Tibial nerve (tissue), 4 donors: ENCODE measurements at regions not wholly inside any gene's neighbourhood (a gene's known extent, or its start where the extent isn't known, plus 50 kb on each side); places are given as distances from the start of the nearest gene placed in this dataset.

Source experiments
- DNase-seq, 2 donors: peaks; one replicate each; pipeline ENCODE4 v3.0.0-alpha.2; 2019; ENCODE audit warnings: low spot score in 2 of 2
- H3K27ac ChIP-seq, 4 donors: fragments of 200-600 bp; sonication (generic) in 3 of 4; one replicate each; pipeline ENCODE4 v1.5.1; 2017 to 2019; ENCODE audit warnings: mild to moderate bottlenecking in 1 of 4
- H3K27me3 ChIP-seq, 2 donors: fragments of 200-600 bp; sonication (generic) in 1 of 2; one replicate each; pipeline versions ENCODE4 v1.5.1 to v1.6.0; 2017 to 2019
- H3K36me3 ChIP-seq, 3 donors: fragments of 200-600 bp; sonication (generic); one replicate each; pipeline ENCODE4 v1.5.1; 2018 to 2019
- H3K4me1 ChIP-seq, 4 donors: fragments of 200-600 bp; sonication (generic) in 3 of 4; one replicate each; pipeline ENCODE4 v1.5.1; 2017 to 2019
- H3K4me3 ChIP-seq, 4 donors: fragments of 200-600 bp; sonication (generic) in 3 of 4; one replicate each; pipeline ENCODE4 v1.5.1; 2017 to 2019; ENCODE audit warnings: mild to moderate bottlenecking in 1 of 4, moderate library complexity in 1 of 4
- H3K9me3 ChIP-seq, 4 donors: fragments of 200-600 bp; sonication (generic) in 3 of 4; one replicate each; pipeline ENCODE4 v1.5.1; 2017 to 2019
- EP300 ChIP-seq, 2 donors: sonication (generic); formaldehyde crosslinking; IDR thresholded peaks; one replicate each; pipeline ENCODE4 v1.6.1; 2017; ENCODE audit warnings: antibody characterized with exemption in 2 of 2, mild to moderate bottlenecking in 1 of 2
- POLR2A ChIP-seq, 2 donors: fragments of 450-650 bp; IDR thresholded peaks; one replicate each; pipeline ENCODE4 v1.6.1; 2017; ENCODE audit warnings: antibody characterized with exemption in 2 of 2, mild to moderate bottlenecking in 2 of 2, moderate library complexity in 2 of 2
- WGBS, 2 donors: methylation state at CpG; one replicate each; pipeline ENCODE4 v1.1.5; 2018; 5-methylcytosine and 5-hydroxymethylcytosine counted together
- TF ChIP-seq, protein P1 (sequence below), 5 experiments: fragments of 200-600 bp in 3 of 5; fragments of 450-650 bp in 2 of 5; sonication (generic) in 3 of 5; IDR thresholded peaks; one replicate each; pipeline ENCODE4 v1.5.1; 2016 to 2019; ENCODE audit warnings: antibody characterized with exemption in 5 of 5, mild to moderate bottlenecking in 3 of 5, moderate library complexity in 2 of 5

GRCh38 chr18:991441-991840 is 86.8 kb downstream of the ADCYAP1 start:
- H3K4me1 ChIP-seq, result no peaks in the 10 kb centered on the region
- H3K9me3 ChIP-seq, result peaks cover 0 to 9% (median 0%) of the 10 kb centered on the region in 4 donors
- no peaks in the 10 kb centered on the region for H3K27me3 ChIP-seq
- TF ChIP-seq, protein P1, sequence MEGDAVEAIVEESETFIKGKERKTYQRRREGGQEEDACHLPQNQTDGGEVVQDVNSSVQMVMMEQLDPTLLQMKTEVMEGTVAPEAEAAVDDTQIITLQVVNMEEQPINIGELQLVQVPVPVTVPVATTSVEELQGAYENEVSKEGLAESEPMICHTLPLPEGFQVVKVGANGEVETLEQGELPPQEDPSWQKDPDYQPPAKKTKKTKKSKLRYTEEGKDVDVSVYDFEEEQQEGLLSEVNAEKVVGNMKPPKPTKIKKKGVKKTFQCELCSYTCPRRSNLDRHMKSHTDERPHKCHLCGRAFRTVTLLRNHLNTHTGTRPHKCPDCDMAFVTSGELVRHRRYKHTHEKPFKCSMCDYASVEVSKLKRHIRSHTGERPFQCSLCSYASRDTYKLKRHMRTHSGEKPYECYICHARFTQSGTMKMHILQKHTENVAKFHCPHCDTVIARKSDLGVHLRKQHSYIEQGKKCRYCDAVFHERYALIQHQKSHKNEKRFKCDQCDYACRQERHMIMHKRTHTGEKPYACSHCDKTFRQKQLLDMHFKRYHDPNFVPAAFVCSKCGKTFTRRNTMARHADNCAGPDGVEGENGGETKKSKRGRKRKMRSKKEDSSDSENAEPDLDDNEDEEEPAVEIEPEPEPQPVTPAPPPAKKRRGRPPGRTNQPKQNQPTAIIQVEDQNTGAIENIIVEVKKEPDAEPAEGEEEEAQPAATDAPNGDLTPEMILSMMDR (IDR thresholded peaks at IDR 0.05), result no peak
- TF ChIP-seq POLR2A (IDR thresholded peaks at IDR 0.05), result no peak
- no peak for TF ChIP-seq EP300 (IDR thresholded peaks at IDR 0.05)
- no peak overlapping the region for H3K4me3 ChIP-seq
- DNase-seq, result no peak
- WGBS, 2 donors, result 59 to 60% methylated on average over 2 of the region's 2 CpGs
- no peaks in the 10 kb centered on the region for H3K36me3 ChIP-seq
- no peak overlapping the region for H3K27ac ChIP-seq

- TF ChIP-seq EP300 (IDR thresholded peaks at IDR 0.05), result no peak
- TF ChIP-seq, protein P1 (IDR thresholded peaks at IDR 0.05), result no peak
- no peak for TF ChIP-seq POLR2A (IDR thresholded peaks at IDR 0.05)
- WGBS, 2 donors, result 84 to 91% methylated on average over 3 of the region's 3 CpGs
- no peaks in the 10 kb centered on the region for H3K27me3 ChIP-seq
Observed at GRCh38 chr18:993560-993959, 88.9 kb downstream of the ADCYAP1 start.

GRCh38 chr18:995629-996028 is 91.0 kb downstream of the ADCYAP1 start:
- H3K9me3 ChIP-seq, result peaks cover 0 to 9% (median 0%) of the 10 kb centered on the region in 4 donors
- no peak for DNase-seq
- no peaks in the 10 kb centered on the region for H3K36me3 ChIP-seq
- no peaks in the 10 kb centered on the region for H3K27me3 ChIP-seq
- WGBS, 2 donors, result 44 to 58% methylated on average over 2 of the region's 2 CpGs
- TF ChIP-seq POLR2A (IDR thresholded peaks at IDR 0.05) (no peak), EP300 (IDR thresholded peaks at IDR 0.05) (no peak)
- TF ChIP-seq, protein P1 (IDR thresholded peaks at IDR 0.05), result no peak
- no peak overlapping the region for H3K27ac ChIP-seq
- H3K4me1 ChIP-seq, result no peaks in the 10 kb centered on the region
- no peak overlapping the region for H3K4me3 ChIP-seq

More at GRCh38 chr18:993560-993959, 88.9 kb downstream of the ADCYAP1 start:
- Histone ChIP-seq H3K4me3 (no peak overlapping the region), H3K36me3 (no peaks in the 10 kb centered on the region), H3K9me3 (peaks cover 0 to 9% (median 0%) of the 10 kb centered on the region in 4 donors), H3K27ac (no peak overlapping the region), H3K4me1 (no peaks in the 10 kb centered on the region)
- DNase-seq, result no peak

DNA sequence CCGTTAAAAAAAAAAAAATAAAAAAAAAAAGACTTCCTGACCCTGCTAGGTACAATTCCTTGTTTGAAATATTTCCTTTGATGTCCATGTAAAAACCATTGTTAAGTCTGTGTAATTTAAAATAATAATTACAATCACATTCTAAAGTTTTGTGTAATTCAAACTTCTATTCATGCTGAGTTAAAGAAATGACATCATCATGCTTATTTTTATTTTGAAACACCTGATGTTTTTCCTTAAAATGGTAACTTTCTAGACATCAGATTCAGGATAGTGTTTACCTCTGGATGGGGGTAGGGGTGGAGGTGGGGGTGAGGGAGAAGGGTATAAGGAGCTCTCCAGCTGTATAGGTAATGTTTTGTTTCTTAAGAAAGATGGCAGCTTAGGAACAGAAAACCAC is 92.8 kb downstream of the ADCYAP1 start:
- no peak for DNase-seq
- Histone ChIP-seq H3K27ac (no peak overlapping the region), H3K27me3 (no peaks in the 10 kb centered on the region), H3K4me3 (no peak overlapping the region), H3K36me3 (no peaks in the 10 kb centered on the region), H3K4me1 (no peaks in the 10 kb centered on the region), H3K9me3 (peaks cover 0 to 9% (median 0%) of the 10 kb centered on the region in 4 donors)
- WGBS, 2 donors, result 84 to 91% methylated on average over 1 of the region's 1 CpG
- TF ChIP-seq POLR2A (IDR thresholded peaks at IDR 0.05), result no peak
- TF ChIP-seq, protein P1 (IDR thresholded peaks at IDR 0.05), result no peak

- no peaks in the 10 kb centered on the region for H3K9me3 ChIP-seq
- TF ChIP-seq POLR2A (IDR thresholded peaks at IDR 0.05) (no peak), EP300 (IDR thresholded peaks at IDR 0.05) (no peak)
- TF ChIP-seq, protein P1 (IDR thresholded peaks at IDR 0.05), result no peak
- WGBS, 2 donors, result 33 to 38% methylated on average over 5 of the region's 5 CpGs
Observed at GRCh38 chr18:998936-999335, 94.3 kb downstream of the ADCYAP1 start.

More at GRCh38 chr18:998936-999335, 94.3 kb downstream of the ADCYAP1 start:
- DNase-seq, result no peak
- H3K4me1 ChIP-seq, result no peaks in the 10 kb centered on the region
- H3K27me3 ChIP-seq, result no peaks in the 10 kb centered on the region
- H3K4me3 ChIP-seq, result no peak overlapping the region
- no peak overlapping the region for H3K27ac ChIP-seq
- no peaks in the 10 kb centered on the region for H3K36me3 ChIP-seq
